Dendritic cell treated with granulocyte-macrophage colony-stimulating factor and Interleukin-4, amounts not matched to agents 40 ng/mL and 50 ng/mL, for 4 days (primary cell): ENCODE measurements at regions not wholly inside any gene's neighbourhood (a gene's known extent, or its start where the extent isn't known, plus 50 kb on each side); places are given as distances from the start of the nearest gene placed in this dataset.

Experiments
- H3K27ac Mint-ChIP-seq: one replicate; pipeline ENCODE4 v1.8.0; 2022; ENCODE audit warnings: mild to moderate bottlenecking, mixed read lengths
- H3K27me3 Mint-ChIP-seq: one replicate; pipeline ENCODE4 v1.8.0; 2022; ENCODE audit warnings: mild to moderate bottlenecking, mixed read lengths
- H3K36me3 Mint-ChIP-seq: one replicate; pipeline ENCODE4 v1.8.0; 2022; ENCODE audit warnings: low read depth, mixed read lengths
- H3K4me1 Mint-ChIP-seq: one replicate; pipeline ENCODE4 v1.8.0; 2022; ENCODE audit warnings: low read depth, mixed read lengths
- H3K4me3 Mint-ChIP-seq: one replicate; pipeline ENCODE4 v1.8.0; 2022; ENCODE audit warnings: mild to moderate bottlenecking, moderate library complexity, mixed read lengths
- H3K9me3 Mint-ChIP-seq: one replicate; pipeline ENCODE4 v1.8.0; 2022; ENCODE audit warnings: mixed read lengths
- intact Hi-C: fragments of 100-400 bp; cut with micrococcal nuclease; formaldehyde crosslinking; loops from one replicate; pipeline ENCODE4 v1.15.0; 2022

DNA sequence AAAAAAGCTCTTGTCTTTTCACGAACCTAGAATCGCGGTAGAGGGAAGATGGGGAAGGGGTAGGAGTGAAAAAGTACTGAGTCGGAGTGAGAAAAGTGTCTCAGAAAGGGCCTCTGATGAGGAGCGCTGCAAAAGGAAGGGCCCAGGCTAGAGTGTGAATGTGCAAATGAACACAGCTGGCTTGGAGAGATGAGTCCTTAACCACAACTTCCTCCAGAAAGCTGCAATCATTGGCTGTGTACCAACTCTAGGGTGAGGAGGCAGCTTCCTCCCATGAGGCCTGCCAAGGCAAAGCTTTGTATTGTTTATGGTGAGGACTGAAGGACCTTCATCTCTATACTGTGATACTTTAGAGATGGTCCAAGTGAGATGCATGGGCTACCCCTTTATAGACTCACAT is 566.9 kb upstream of the ANO5 start:
- Mint-ChIP-seq H3K4me3 (no peak overlapping the region), H3K4me1 (peaks cover 15% of the 10 kb centered on the region), H3K36me3 (no peaks in the 10 kb centered on the region), H3K27ac (peak overlapping the region; percentile 44), H3K9me3 (peaks cover 6% of the 10 kb centered on the region), H3K27me3 (no peaks in the 10 kb centered on the region)
- intact Hi-C loops = loop anchor here (1.0 kb wide), 1 partner anchor 9 kb away; no protein-coding TSS in a partner anchor

GRCh38 chr11:21628641-21629040 is 564.2 kb upstream of the ANO5 start:
- no peaks in the 10 kb centered on the region for H3K27me3 Mint-ChIP-seq
- peaks cover 15% of the 10 kb centered on the region for H3K4me1 Mint-ChIP-seq
- H3K9me3 Mint-ChIP-seq = peaks cover 6% of the 10 kb centered on the region
- no peaks in the 10 kb centered on the region for H3K36me3 Mint-ChIP-seq
- intact Hi-C loops = no loop called here
- no peak overlapping the region for H3K4me3 Mint-ChIP-seq
- no peak overlapping the region for H3K27ac Mint-ChIP-seq

GRCh38 chr11:21630934-21631478 is 561.9 kb upstream of the ANO5 start:
- H3K27me3 Mint-ChIP-seq = no peaks in the 10 kb centered on the region
- peaks cover 15% of the 10 kb centered on the region for H3K4me1 Mint-ChIP-seq
- H3K4me3 Mint-ChIP-seq = no peak overlapping the region
- no peaks in the 10 kb centered on the region for H3K36me3 Mint-ChIP-seq
- H3K27ac Mint-ChIP-seq = no peak overlapping the region
- intact Hi-C loops = loop anchor here (10.0 kb wide), 1 partner anchor 504 kb away; no protein-coding TSS in a partner anchor
- H3K9me3 Mint-ChIP-seq = peaks cover 6% of the 10 kb centered on the region

DNA sequence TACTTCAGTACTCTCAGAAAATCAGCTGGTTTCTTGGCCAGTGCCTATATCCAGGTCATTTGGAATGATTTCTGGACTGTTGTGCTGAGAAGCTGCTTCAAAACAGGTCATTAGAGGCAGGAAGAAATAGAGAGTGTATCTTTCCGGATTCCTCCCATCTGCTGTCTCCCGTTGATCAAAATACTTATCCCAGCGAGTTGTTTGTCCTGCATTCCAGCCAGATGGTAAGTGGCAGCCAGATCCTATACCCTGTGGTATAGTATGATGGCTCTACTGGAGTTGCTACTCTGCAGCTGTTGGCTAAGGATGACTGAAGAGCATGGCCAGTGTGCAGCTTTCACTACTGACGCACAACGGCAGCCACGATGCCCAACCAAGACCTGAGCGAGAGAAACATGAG is 560.9 kb upstream of the ANO5 start:
- H3K36me3 Mint-ChIP-seq = no peaks in the 10 kb centered on the region
- intact Hi-C loops = loop anchor here (10.0 kb wide), 1 partner anchor 503 kb away; no protein-coding TSS in a partner anchor
- peaks cover 14% of the 10 kb centered on the region for H3K4me1 Mint-ChIP-seq
- peaks cover 6% of the 10 kb centered on the region for H3K9me3 Mint-ChIP-seq
- no peak overlapping the region for H3K4me3 Mint-ChIP-seq
- H3K27me3 Mint-ChIP-seq = no peaks in the 10 kb centered on the region
- H3K27ac Mint-ChIP-seq = no peak overlapping the region

GRCh38 chr11:21634491-21634890 is 558.4 kb upstream of the ANO5 start:
- Mint-ChIP-seq H3K4me3 (no peak overlapping the region), H3K9me3 (no peaks in the 10 kb centered on the region), H3K27ac (no peak overlapping the region), H3K27me3 (no peaks in the 10 kb centered on the region), H3K36me3 (no peaks in the 10 kb centered on the region), H3K4me1 (peaks cover 16% of the 10 kb centered on the region)
- intact Hi-C loops = loop anchor here (10.0 kb wide), 1 partner anchor 500 kb away; no protein-coding TSS in a partner anchor

DNA sequence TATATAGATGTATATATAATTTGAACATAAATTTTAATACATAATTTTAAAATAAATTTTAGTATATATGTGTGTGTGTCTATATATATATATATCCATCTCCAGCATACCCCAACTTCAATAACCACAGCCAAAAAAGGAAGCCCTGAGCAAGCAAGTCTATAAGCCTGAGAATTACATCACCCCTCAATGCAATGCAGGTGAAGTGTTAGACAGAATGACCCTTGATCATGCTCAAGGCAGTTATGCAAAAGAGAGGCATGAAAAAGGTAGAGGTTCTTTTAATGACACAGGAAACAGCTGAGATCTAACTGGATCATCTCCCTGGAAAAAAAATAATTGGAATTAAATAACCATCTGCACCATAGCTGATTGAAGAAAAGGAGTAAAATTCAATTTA is 557.9 kb upstream of the ANO5 start:
- Mint-ChIP-seq H3K27ac (peak overlapping the region; percentile 82), H3K4me3 (no peak overlapping the region), H3K36me3 (no peaks in the 10 kb centered on the region), H3K9me3 (no peaks in the 10 kb centered on the region), H3K27me3 (no peaks in the 10 kb centered on the region), H3K4me1 (peaks cover 17% of the 10 kb centered on the region)
- intact Hi-C loops = loop anchor here (1.0 to 10.0 kb wide), 2 partner anchors 9 to 500 kb away; no protein-coding TSS in a partner anchor

- no peaks in the 10 kb centered on the region for H3K36me3 Mint-ChIP-seq
- intact Hi-C loops = loop anchor here (1.0 to 10.0 kb wide), 2 partner anchors 9 to 499 kb away; no protein-coding TSS in a partner anchor
- peak overlapping the region; percentile 47 for H3K4me3 Mint-ChIP-seq
- peak overlapping the region; percentile 82 for H3K27ac Mint-ChIP-seq
- H3K27me3 Mint-ChIP-seq = no peaks in the 10 kb centered on the region
- peaks cover 20% of the 10 kb centered on the region for H3K4me1 Mint-ChIP-seq
- H3K9me3 Mint-ChIP-seq = no peaks in the 10 kb centered on the region
Measured at GRCh38 chr11:21635394-21636145, 557.3 kb upstream of the ANO5 start.

DNA sequence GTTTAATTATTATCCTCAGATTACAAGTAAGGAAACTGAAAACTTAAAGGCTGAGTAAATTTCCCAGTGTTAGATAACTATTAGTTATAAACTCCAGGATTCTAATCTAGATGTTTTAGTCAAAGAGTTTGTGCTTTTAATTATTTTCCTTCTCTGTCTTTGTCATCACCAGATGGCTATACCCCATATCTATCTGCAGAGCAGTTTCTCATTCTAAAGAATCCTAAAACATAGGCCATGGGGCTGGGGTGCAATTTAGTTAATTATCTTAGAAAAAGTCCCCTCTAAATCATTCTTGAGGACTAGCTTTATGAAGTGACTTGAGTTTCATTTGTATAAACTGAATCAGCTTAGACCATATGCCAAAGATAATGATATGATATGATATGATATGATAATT is 556.3 kb upstream of the ANO5 start:
- Mint-ChIP-seq H3K27ac (no peak overlapping the region), H3K27me3 (no peaks in the 10 kb centered on the region), H3K4me3 (no peak overlapping the region), H3K4me1 (peaks cover 25% of the 10 kb centered on the region), H3K36me3 (no peaks in the 10 kb centered on the region), H3K9me3 (no peaks in the 10 kb centered on the region)
- intact Hi-C loops = loop anchor here (10.0 kb wide), 1 partner anchor 498 kb away; no protein-coding TSS in a partner anchor

GRCh38 chr11:21640491-21640890 is 552.4 kb upstream of the ANO5 start:
- Mint-ChIP-seq H3K27me3 (no peaks in the 10 kb centered on the region), H3K4me1 (peaks cover 27% of the 10 kb centered on the region), H3K9me3 (peaks cover 14% of the 10 kb centered on the region), H3K27ac (no peak overlapping the region), H3K4me3 (no peak overlapping the region), H3K36me3 (no peaks in the 10 kb centered on the region)
- intact Hi-C loops = no loop called here

DNA sequence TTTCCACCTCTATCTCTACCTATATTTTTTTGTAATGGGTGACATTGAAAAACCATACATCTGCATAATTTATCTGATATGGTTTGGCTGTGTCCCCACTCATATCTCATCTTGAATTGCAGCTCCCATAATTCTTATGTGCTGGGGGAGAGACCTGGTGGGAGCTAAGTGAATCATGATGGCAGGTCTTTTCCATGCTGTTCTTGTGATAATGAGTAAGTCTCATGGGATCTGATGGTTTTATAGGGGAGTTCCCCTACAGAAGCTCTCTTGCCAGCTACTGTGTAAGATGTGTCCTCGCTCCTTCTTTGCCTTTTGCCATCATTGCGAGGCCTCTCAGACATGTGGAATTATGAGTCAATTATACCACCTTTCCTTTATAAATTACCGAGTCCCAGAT is 551.0 kb upstream of the ANO5 start:
- Mint-ChIP-seq H3K4me3 (no peak overlapping the region), H3K36me3 (no peaks in the 10 kb centered on the region), H3K4me1 (peaks cover 23% of the 10 kb centered on the region), H3K9me3 (peaks cover 14% of the 10 kb centered on the region), H3K27ac (no peak overlapping the region), H3K27me3 (no peaks in the 10 kb centered on the region)
- intact Hi-C loops = no loop called here

DNA sequence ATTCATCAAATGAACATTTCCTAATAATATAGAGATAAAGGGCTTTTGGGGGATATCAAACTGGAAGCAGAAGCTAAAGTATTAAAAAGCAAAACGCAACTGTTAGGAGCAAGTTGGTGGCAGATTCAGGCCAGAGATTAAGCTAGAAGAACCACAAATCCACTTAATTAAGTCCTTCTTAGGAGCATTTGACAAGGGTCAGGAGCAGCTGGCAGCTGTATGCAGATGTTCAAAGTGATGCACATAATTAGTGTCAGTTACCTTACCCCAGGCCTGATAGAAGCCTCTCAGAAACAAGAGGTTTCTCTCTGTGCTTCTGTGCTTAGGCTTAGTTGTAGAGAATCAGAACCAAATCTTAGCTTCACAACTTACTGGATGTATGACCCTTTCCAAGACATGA is 546.5 kb upstream of the ANO5 start:
- no peak overlapping the region for H3K4me3 Mint-ChIP-seq
- H3K36me3 Mint-ChIP-seq = no peaks in the 10 kb centered on the region
- peaks cover 14% of the 10 kb centered on the region for H3K9me3 Mint-ChIP-seq
- no peaks in the 10 kb centered on the region for H3K27me3 Mint-ChIP-seq
- no peak overlapping the region for H3K27ac Mint-ChIP-seq
- intact Hi-C loops = no loop called here
- H3K4me1 Mint-ChIP-seq = peaks cover 9% of the 10 kb centered on the region

GRCh38 chr11:21650961-21651360 is 541.9 kb upstream of the ANO5 start:
- no peaks in the 10 kb centered on the region for H3K4me1 Mint-ChIP-seq
- no peaks in the 10 kb centered on the region for H3K36me3 Mint-ChIP-seq
- no peak overlapping the region for H3K27ac Mint-ChIP-seq
- no peaks in the 10 kb centered on the region for H3K9me3 Mint-ChIP-seq
- intact Hi-C loops = no loop called here
- no peak overlapping the region for H3K4me3 Mint-ChIP-seq
- no peaks in the 10 kb centered on the region for H3K27me3 Mint-ChIP-seq

GRCh38 chr11:21653951-21654421 is 538.9 kb upstream of the ANO5 start:
- Mint-ChIP-seq H3K27me3 (no peaks in the 10 kb centered on the region), H3K4me3 (no peak overlapping the region), H3K27ac (no peak overlapping the region), H3K36me3 (no peaks in the 10 kb centered on the region), H3K4me1 (no peaks in the 10 kb centered on the region), H3K9me3 (no peaks in the 10 kb centered on the region)
- intact Hi-C loops = no loop called here

DNA sequence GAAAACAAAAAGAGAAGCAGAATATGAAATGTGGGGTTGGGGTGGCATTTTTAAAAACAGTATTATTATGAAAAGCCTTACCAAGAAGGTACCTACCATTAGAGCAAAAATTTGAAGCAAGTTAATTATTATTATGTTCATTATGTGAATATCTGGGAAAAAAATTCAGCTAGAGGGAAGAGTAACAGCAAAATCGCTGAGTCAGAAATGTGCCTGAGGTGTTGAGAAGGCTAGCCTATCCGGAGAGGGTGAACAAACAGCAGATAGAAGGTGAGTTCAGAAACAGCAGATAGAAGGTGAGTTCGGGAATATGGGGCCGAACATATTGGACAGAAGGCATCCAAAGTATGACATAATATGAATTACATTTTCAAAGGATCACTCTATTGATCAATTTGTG is 536.8 kb upstream of the ANO5 start:
- intact Hi-C loops = no loop called here

More for the DNA sequence above, 536.8 kb upstream of the ANO5 start:
- no peaks in the 10 kb centered on the region for H3K27me3 Mint-ChIP-seq
- no peaks in the 10 kb centered on the region for H3K9me3 Mint-ChIP-seq
- no peaks in the 10 kb centered on the region for H3K4me1 Mint-ChIP-seq
- H3K27ac Mint-ChIP-seq = no peak overlapping the region
- H3K4me3 Mint-ChIP-seq = no peak overlapping the region
- H3K36me3 Mint-ChIP-seq = no peaks in the 10 kb centered on the region
